Superior temporal gyrus (tissue), 1 donor: ENCODE measurements at regions not wholly inside any gene's neighbourhood (a gene's known extent, or its start where the extent isn't known, plus 50 kb on each side); places are given as distances from the start of the nearest gene placed in this dataset.

Experiments used
- DNase-seq: peaks from one replicate; pipeline ENCODE4 v3.0.0-alpha.2; 2016; ENCODE audit errors: extremely low spot score

GRCh38 chr5:12017007-12017406, 112.8 kb upstream of the CTNND2 start:
- no peak for DNase-seq

GRCh38 chr5:12016159-12016746, 112.0 kb upstream of the CTNND2 start:
- DNase-seq: peak; percentile 37

- no peak for DNase-seq
These were observed 109.1 kb upstream of the CTNND2 start for GRCh38 chr5:12013351-12013750.

- DNase-seq: no peak
These were observed 99.4 kb upstream of the CTNND2 start for GRCh38 chr5:12003680-12004079.

- DNase-seq: no peak
These were observed 94.2 kb upstream of the CTNND2 start for GRCh38 chr5:11998397-11998796.

- DNase-seq: no peak
These were observed 93.7 kb upstream of the CTNND2 start for GRCh38 chr5:11997942-11998341.

- DNase-seq: no peak
These were observed 88.3 kb upstream of the CTNND2 start for GRCh38 chr5:11992518-11992917.

- DNase-seq: no peak
These were observed 81.7 kb upstream of the CTNND2 start for GRCh38 chr5:11985993-11986392.

- DNase-seq: no peak
These were observed 80.0 kb upstream of the CTNND2 start for GRCh38 chr5:11984196-11984595.

- DNase-seq: no peak
These were observed 77.7 kb upstream of the CTNND2 start for GRCh38 chr5:11981986-11982385.

GRCh38 chr5:11977904-11978303, 73.7 kb upstream of the CTNND2 start:
- no peak for DNase-seq

- no peak for DNase-seq
These were observed 69.2 kb upstream of the CTNND2 start for GRCh38 chr5:11973469-11973868.

GRCh38 chr5:11963227-11963626, 59.0 kb upstream of the CTNND2 start:
- no peak for DNase-seq

- DNase-seq: no peak
These were observed 57.9 kb upstream of the CTNND2 start for GRCh38 chr5:11962122-11962521.

- DNase-seq: no peak
These were observed 54.1 kb upstream of the CTNND2 start for GRCh38 chr5:11958321-11958720.

GRCh38 chr5:11955331-11955730, 51.1 kb upstream of the CTNND2 start:
- DNase-seq: no peak
